ENCODE measurements at regions not wholly inside any gene's neighbourhood (a gene's known extent, or its start where the extent isn't known, plus 50 kb on each side); places are given as distances from the start of the nearest gene placed in this dataset.

DNA sequence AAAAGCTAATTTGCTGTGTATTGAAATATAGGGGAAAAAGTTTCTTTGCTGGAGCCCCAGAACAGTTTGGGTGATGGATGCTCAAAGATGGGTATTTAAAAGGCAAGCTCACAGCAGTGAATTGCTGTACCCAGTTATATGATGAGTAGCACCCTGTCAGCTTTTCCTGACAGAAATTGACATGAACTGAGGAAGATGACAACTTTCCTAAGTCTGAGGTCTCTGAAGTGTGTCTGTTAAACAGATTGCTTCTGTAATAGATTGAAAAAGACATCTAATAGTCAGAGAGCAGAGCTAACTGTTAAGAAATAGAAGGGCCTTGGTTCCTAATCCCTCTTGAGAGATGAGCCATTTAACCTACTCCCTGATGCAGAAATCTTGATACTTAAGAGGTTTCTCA, 1278.0 kb upstream of the ALCAM start:
- TF ChIP-seq, protein P1, sequence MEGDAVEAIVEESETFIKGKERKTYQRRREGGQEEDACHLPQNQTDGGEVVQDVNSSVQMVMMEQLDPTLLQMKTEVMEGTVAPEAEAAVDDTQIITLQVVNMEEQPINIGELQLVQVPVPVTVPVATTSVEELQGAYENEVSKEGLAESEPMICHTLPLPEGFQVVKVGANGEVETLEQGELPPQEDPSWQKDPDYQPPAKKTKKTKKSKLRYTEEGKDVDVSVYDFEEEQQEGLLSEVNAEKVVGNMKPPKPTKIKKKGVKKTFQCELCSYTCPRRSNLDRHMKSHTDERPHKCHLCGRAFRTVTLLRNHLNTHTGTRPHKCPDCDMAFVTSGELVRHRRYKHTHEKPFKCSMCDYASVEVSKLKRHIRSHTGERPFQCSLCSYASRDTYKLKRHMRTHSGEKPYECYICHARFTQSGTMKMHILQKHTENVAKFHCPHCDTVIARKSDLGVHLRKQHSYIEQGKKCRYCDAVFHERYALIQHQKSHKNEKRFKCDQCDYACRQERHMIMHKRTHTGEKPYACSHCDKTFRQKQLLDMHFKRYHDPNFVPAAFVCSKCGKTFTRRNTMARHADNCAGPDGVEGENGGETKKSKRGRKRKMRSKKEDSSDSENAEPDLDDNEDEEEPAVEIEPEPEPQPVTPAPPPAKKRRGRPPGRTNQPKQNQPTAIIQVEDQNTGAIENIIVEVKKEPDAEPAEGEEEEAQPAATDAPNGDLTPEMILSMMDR (IDR thresholded peaks at IDR 0.05; ENCODE audit: borderline replicate concordance, extremely low read depth, low read length, poor library complexity, severe bottlenecking), result no peak
- TF ChIP-seq EZH2 (IDR thresholded peaks at IDR 0.05; ENCODE audit: borderline replicate concordance, low read depth, low read length, severe bottlenecking), result no peak
